ENCODE measurements at regions not wholly inside any gene's neighbourhood (a gene's known extent, or its start where the extent isn't known, plus 50 kb on each side); places are given as distances from the start of the nearest gene placed in this dataset.

GRCh38 chr9:88775966-88776365, 215.3 kb upstream of the S1PR3 start:
- Histone ChIP-seq H3K27ac (ENCODE audit: low read depth in 1 of 2, low read length in 2 of 2) (no peak overlapping the region), H3K9ac (ENCODE audit: low read depth in 1 of 2, low read length in 2 of 2) (no peak overlapping the region), H3K9me3 (ENCODE audit: control insufficient read depth in 4 of 4, low read length in 3 of 4) (no peaks in the 10 kb centered on the region), H3K4me3 (ENCODE audit: low read depth in 1 of 3, low read length in 3 of 3) (no peak overlapping the region), H3K27me3 (ENCODE audit: control insufficient read depth in 4 of 4, insufficient read depth in 4 of 4, low read length in 3 of 4) (peaks cover 0 to 5% (median 0%) of the 10 kb centered on the region in 4 donors), H3K36me3 (ENCODE audit: control insufficient read depth in 4 of 4, insufficient read depth in 3 of 4, low read depth in 1 of 4, low read length in 3 of 4) (no peaks in the 10 kb centered on the region), H3K4me1 (ENCODE audit: control insufficient read depth in 4 of 4, insufficient read depth in 4 of 4, low read length in 3 of 4) (peaks cover 0 to 6% (median under 1%) of the 10 kb centered on the region in 4 donors)
- TF ChIP-seq HNF4A (conservative IDR thresholded peaks at IDR 0.05) (no peak), RXRA (IDR thresholded peaks at IDR 0.05) (no peak), GABPA (IDR thresholded peaks at IDR 0.05 in 1 of 2, conservative IDR thresholded peaks at IDR 0.05 in 1 of 2) (no peak), EGR1 (IDR thresholded peaks at IDR 0.05; ENCODE audit: low read depth in 2 of 2) (no peak), REST (IDR thresholded peaks at IDR 0.05) (no peak), HNF4G (IDR thresholded peaks at IDR 0.05) (no peak), ZBTB33 (IDR thresholded peaks at IDR 0.05) (no peak), NR2F2 (IDR thresholded peaks at IDR 0.05) (no peak), FOXA2 (IDR thresholded peaks at IDR 0.05) (no peak), RAD21 (IDR thresholded peaks at IDR 0.05) (no peak), SP1 (IDR thresholded peaks at IDR 0.05) (no peak), FOXA1 (IDR thresholded peaks at IDR 0.05) (no peak), YY1 (IDR thresholded peaks at IDR 0.05) (no peak), JUND (IDR thresholded peaks at IDR 0.05) (no peak), TAF1 (conservative IDR thresholded peaks at IDR 0.05) (no peak)
- TF ChIP-seq, protein P1, sequence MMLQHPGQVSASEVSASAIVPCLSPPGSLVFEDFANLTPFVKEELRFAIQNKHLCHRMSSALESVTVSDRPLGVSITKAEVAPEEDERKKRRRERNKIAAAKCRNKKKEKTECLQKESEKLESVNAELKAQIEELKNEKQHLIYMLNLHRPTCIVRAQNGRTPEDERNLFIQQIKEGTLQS (IDR thresholded peaks at IDR 0.05), result no peak
- TF ChIP-seq, protein P2, sequence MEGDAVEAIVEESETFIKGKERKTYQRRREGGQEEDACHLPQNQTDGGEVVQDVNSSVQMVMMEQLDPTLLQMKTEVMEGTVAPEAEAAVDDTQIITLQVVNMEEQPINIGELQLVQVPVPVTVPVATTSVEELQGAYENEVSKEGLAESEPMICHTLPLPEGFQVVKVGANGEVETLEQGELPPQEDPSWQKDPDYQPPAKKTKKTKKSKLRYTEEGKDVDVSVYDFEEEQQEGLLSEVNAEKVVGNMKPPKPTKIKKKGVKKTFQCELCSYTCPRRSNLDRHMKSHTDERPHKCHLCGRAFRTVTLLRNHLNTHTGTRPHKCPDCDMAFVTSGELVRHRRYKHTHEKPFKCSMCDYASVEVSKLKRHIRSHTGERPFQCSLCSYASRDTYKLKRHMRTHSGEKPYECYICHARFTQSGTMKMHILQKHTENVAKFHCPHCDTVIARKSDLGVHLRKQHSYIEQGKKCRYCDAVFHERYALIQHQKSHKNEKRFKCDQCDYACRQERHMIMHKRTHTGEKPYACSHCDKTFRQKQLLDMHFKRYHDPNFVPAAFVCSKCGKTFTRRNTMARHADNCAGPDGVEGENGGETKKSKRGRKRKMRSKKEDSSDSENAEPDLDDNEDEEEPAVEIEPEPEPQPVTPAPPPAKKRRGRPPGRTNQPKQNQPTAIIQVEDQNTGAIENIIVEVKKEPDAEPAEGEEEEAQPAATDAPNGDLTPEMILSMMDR (IDR thresholded peaks at IDR 0.05; ENCODE audit: low read depth, low read length, missing input control), result no peak
- TF ChIP-seq, protein P3, sequence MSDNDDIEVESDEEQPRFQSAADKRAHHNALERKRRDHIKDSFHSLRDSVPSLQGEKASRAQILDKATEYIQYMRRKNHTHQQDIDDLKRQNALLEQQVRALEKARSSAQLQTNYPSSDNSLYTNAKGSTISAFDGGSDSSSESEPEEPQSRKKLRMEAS (IDR thresholded peaks at IDR 0.05), result no peak
- WGBS, result 91% methylated on average over 3 of the region's 3 CpGs
- DNase-seq (ENCODE audit: low spot score), result no peak

Data from liver (tissue), 8 donors.